T-cell (primary cell): ENCODE measurements at regions not wholly inside any gene's neighbourhood (a gene's known extent, or its start where the extent isn't known, plus 50 kb on each side); places are given as distances from the start of the nearest gene placed in this dataset.

Experiments used
- ATAC-seq, 4 experiments: fragments of 200-7000 bp in 3 of 4; fragments of 150-1000 bp in 1 of 4; cut with Tn5 transposase; replicated peaks in 1 of 4; 1 replicate in 3 of 4; 2 replicates in 1 of 4; pipeline ENCODE4 v1.10.0; 2021; ENCODE audit warnings: moderate library complexity in 3 of 4, mild to moderate bottlenecking in 2 of 4, moderate number of reproducible peaks in 1 of 4
- CTCF ChIA-PET, 2 donors: fragments of 300-600 bp; sonication (Branson Sonifier 250); formaldehyde crosslinking; loops; one replicate each; lab custom pipeline; 2022; ENCODE audit warnings: antibody characterized with exemption in 2 of 2; lab: Charles Lee
- POLR2A ChIA-PET, 2 donors: fragments of 300-600 bp; sonication (Branson Sonifier 250); formaldehyde crosslinking; loops; one replicate each; lab custom pipeline; 2022; ENCODE audit warnings: antibody characterized with exemption in 2 of 2; lab: Charles Lee
- DNase-seq, 35 experiments: peaks; one replicate each; pipeline versions ENCODE4 v3.0.0 to v3.0.0-alpha.2; 2013 to 2023
- H3K27ac ChIP-seq: one replicate; pipeline ENCODE4 v1.5.1; 2013; ENCODE audit warnings: low read length
- H3K27me3 ChIP-seq, 2 experiments: replicated peaks in 1 of 2; 1 replicate in 1 of 2; 2 replicates in 1 of 2; pipeline versions ENCODE4 v1.6.1 to v1.7.0; 2013; ENCODE audit warnings: low read length in 1 of 2, mixed read lengths in 1 of 2; ENCODE audit not compliant: control insufficient read depth in 2 of 2, insufficient read depth in 2 of 2; ENCODE audit errors: extremely low read depth in 1 of 2
- H3K36me3 ChIP-seq, 2 donors: 1 replicate in 1 of 2; 2 replicates in 1 of 2; pipeline versions ENCODE4 v1.6.1 to v1.7.0; 2013; ENCODE audit warnings: low read length in 1 of 2; ENCODE audit not compliant: control insufficient read depth in 2 of 2, insufficient read depth in 1 of 2; ENCODE audit errors: extremely low read depth in 1 of 2
- H3K4me1 ChIP-seq, 2 experiments: 1 replicate in 1 of 2; 2 replicates in 1 of 2; pipeline versions ENCODE4 v1.6.1 to v1.7.0; 2013; ENCODE audit warnings: low read length in 2 of 2, mixed read lengths in 1 of 2; ENCODE audit not compliant: insufficient read depth in 2 of 2, control insufficient read depth in 1 of 2; ENCODE audit errors: extremely low read depth in 1 of 2
- H3K4me3 ChIP-seq, 2 donors: 1 replicate in 1 of 2; 2 replicates in 1 of 2; pipeline versions ENCODE4 v1.5.1 to v1.7.0; 2013; ENCODE audit warnings: mild to moderate bottlenecking in 2 of 2, low read length in 1 of 2, moderate library complexity in 1 of 2; ENCODE audit not compliant: control insufficient read depth in 1 of 2; ENCODE audit errors: extremely low read depth in 1 of 2
- H3K9me3 ChIP-seq: 2 replicates; pipeline ENCODE4 v1.7.0; 2013
- H3K27ac Mint-ChIP-seq, 2 donors: one replicate each; pipeline ENCODE4 v1.8.0; 2020 to 2021; ENCODE audit warnings: mild to moderate bottlenecking in 2 of 2, mixed read lengths in 2 of 2
- H3K27me3 Mint-ChIP-seq, 2 donors: one replicate each; pipeline ENCODE4 v1.8.0; 2021 to 2022; ENCODE audit warnings: mixed read lengths in 2 of 2
- H3K36me3 Mint-ChIP-seq: one replicate; pipeline ENCODE4 v1.8.0; 2021; ENCODE audit warnings: mixed read lengths
- H3K4me1 Mint-ChIP-seq, 3 donors: one replicate each; pipeline ENCODE4 v1.8.0; 2020 to 2022; ENCODE audit warnings: mixed read lengths in 3 of 3, mild to moderate bottlenecking in 1 of 3
- H3K4me3 Mint-ChIP-seq, 3 donors: one replicate each; pipeline ENCODE4 v1.8.0; 2020 to 2022; ENCODE audit warnings: mild to moderate bottlenecking in 3 of 3, mixed read lengths in 3 of 3, moderate library complexity in 3 of 3
- H3K9me3 Mint-ChIP-seq, 3 donors: one replicate each; pipeline ENCODE4 v1.8.0; 2020 to 2022; ENCODE audit warnings: mixed read lengths in 3 of 3
- WGBS: methylation state at CpG from one replicate; pipeline ENCODE4 v1.1.5; 2013; ENCODE audit warnings: missing lambda C conversion rate; ENCODE audit not compliant: insufficient coverage; 5-methylcytosine and 5-hydroxymethylcytosine counted together

- no peak overlapping the region for H3K4me3 ChIP-seq
- ATAC-seq (no peak), DNase-seq (no peak)
- no peaks in the 10 kb centered on the region for H3K4me1 Mint-ChIP-seq
- H3K27me3 ChIP-seq, result no peaks in the 10 kb centered on the region
- no peaks in the 10 kb centered on the region for H3K36me3 Mint-ChIP-seq
- no peaks in the 10 kb centered on the region for H3K4me1 ChIP-seq
- POLR2A ChIA-PET, result interaction anchor here in 1 of 2 donors (0.6 kb wide), 1 partner anchor 177 kb away, joined by 3 read pairs; no protein-coding TSS in a partner anchor
- no peaks in the 10 kb centered on the region for H3K9me3 ChIP-seq
- no peaks in the 10 kb centered on the region for H3K36me3 ChIP-seq
- H3K27ac Mint-ChIP-seq, result no peak overlapping the region
- no peaks in the 10 kb centered on the region for H3K27me3 Mint-ChIP-seq
- WGBS, result no CpG with 5 or more reads among the region's 2 CpGs
- no peak overlapping the region for H3K27ac ChIP-seq
- H3K9me3 Mint-ChIP-seq, result peaks cover 0 to 3% (median 0%) of the 10 kb centered on the region in 3 donors
- H3K4me3 Mint-ChIP-seq, result no peak overlapping the region
- CTCF ChIA-PET, result no interaction called here
These were observed 221.2 kb downstream of the NKX6-1 start for GRCh38 chr4:84277923-84278322.

GRCh38 chr4:84276752-84277151 lies 222.3 kb downstream of the NKX6-1 start:
- CTCF ChIA-PET, result no interaction called here
- Histone ChIP-seq H3K9me3 (no peaks in the 10 kb centered on the region), H3K4me1 (no peaks in the 10 kb centered on the region), H3K27me3 (no peaks in the 10 kb centered on the region), H3K36me3 (no peaks in the 10 kb centered on the region), H3K4me3 (no peak overlapping the region), H3K27ac (no peak overlapping the region)
- H3K4me1 Mint-ChIP-seq, result no peaks in the 10 kb centered on the region
- ATAC-seq (no peak), DNase-seq (no peak)
- peaks cover 0 to 3% of the 10 kb centered on the region in 2 donors for H3K27me3 Mint-ChIP-seq
- WGBS, result no CpG with 5 or more reads among the region's 1 CpG
- H3K9me3 Mint-ChIP-seq, result peaks cover 0 to 3% (median 0%) of the 10 kb centered on the region in 3 donors
- H3K36me3 Mint-ChIP-seq, result no peaks in the 10 kb centered on the region
- no peak overlapping the region for H3K27ac Mint-ChIP-seq
- POLR2A ChIA-PET, result no interaction called here
- no peak overlapping the region for H3K4me3 Mint-ChIP-seq

DNA sequence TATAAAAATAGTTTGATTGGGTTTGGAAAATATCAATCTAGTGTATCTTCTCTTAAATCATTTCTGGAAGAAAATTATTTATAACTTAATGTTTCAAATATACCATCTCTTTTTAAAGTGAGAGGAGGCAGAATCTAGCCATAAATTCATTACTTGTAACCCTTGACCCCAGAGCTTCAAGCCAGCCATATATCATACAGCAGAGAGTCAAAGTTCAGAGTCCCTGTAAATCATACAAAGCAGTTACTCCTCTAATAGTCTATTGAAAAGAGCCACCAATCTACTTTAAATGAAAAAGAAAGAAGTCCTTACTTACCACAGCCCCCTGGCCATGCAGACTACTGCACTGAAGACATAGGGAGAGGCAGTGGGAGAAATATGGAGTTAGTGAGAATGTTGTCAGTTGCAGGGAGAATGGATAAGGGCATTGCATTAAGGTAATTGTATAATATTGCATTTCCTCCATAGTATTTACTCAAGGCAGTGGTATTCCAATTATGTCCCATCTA lies 229.5 kb downstream of the NKX6-1 start:
- no peaks in the 10 kb centered on the region for H3K9me3 ChIP-seq
- H3K27ac ChIP-seq, result no peak overlapping the region
- no peak overlapping the region for H3K4me3 ChIP-seq
- H3K27me3 Mint-ChIP-seq, result peaks cover 0 to 3% of the 10 kb centered on the region in 2 donors
- peaks cover 0 to 4% (median 0%) of the 10 kb centered on the region in 3 donors for H3K9me3 Mint-ChIP-seq
- no peak overlapping the region for H3K27ac Mint-ChIP-seq
- POLR2A ChIA-PET, result no interaction called here
- ATAC-seq (no peak), DNase-seq (no peak)
- CTCF ChIA-PET, result no interaction called here
- no peak overlapping the region for H3K4me3 Mint-ChIP-seq
- H3K36me3 Mint-ChIP-seq, result no peaks in the 10 kb centered on the region
- H3K4me1 Mint-ChIP-seq, result no peaks in the 10 kb centered on the region
- H3K27me3 ChIP-seq, result no peaks in the 10 kb centered on the region
- H3K4me1 ChIP-seq, result no peaks in the 10 kb centered on the region
- H3K36me3 ChIP-seq, result no peaks in the 10 kb centered on the region

- H3K4me3 Mint-ChIP-seq, result no peak overlapping the region
- Histone ChIP-seq H3K4me1 (no peaks in the 10 kb centered on the region), H3K36me3 (no peaks in the 10 kb centered on the region), H3K27ac (no peak overlapping the region), H3K4me3 (no peak overlapping the region), H3K27me3 (no peaks in the 10 kb centered on the region), H3K9me3 (no peaks in the 10 kb centered on the region)
- DNase-seq, result no peak
- ChIA-PET POLR2A (no interaction called here), CTCF (no interaction called here)
- H3K36me3 Mint-ChIP-seq, result no peaks in the 10 kb centered on the region
- no peak overlapping the region for H3K27ac Mint-ChIP-seq
- ATAC-seq, result no peak
- H3K27me3 Mint-ChIP-seq, result no peaks in the 10 kb centered on the region
- peaks cover 15 to 23% (median 17%) of the 10 kb centered on the region in 3 donors for H3K9me3 Mint-ChIP-seq
- H3K4me1 Mint-ChIP-seq, result no peaks in the 10 kb centered on the region
These were observed 234.4 kb downstream of the NKX6-1 start for GRCh38 chr4:84264652-84265051.

DNA sequence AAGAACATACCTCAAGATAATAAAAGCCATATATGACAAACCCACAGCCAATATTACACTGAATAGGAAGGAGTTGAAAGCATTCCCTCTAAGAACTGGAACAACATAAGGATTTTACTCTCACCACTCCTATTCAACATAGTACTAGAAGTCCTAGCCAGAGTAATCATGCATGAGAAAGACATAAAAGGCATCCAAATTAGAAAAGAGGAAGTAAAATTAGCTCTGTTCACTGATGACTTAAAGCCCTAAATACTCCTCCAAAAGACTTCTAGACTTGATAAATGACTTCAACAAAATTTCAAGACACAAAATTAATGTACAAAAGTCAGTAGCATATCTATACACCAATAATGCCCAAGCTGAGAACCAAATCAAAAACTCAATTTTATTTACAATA lies 235.7 kb downstream of the NKX6-1 start:
- no peak for DNase-seq
- CTCF ChIA-PET, result interaction anchor here in 1 of 2 donors (0.7 kb wide), 1 partner anchor 365 kb away, joined by 5 read pairs; no protein-coding TSS in a partner anchor
- H3K9me3 ChIP-seq, result peaks cover under 1% of the 10 kb centered on the region
- H3K36me3 Mint-ChIP-seq, result no peaks in the 10 kb centered on the region
- no peak for ATAC-seq
- no peaks in the 10 kb centered on the region for H3K4me1 Mint-ChIP-seq
- peaks cover 20 to 32% (median 21%) of the 10 kb centered on the region in 3 donors for H3K9me3 Mint-ChIP-seq
- H3K27me3 ChIP-seq, result no peaks in the 10 kb centered on the region
- H3K27me3 Mint-ChIP-seq, result no peaks in the 10 kb centered on the region
- no peak overlapping the region for H3K4me3 Mint-ChIP-seq
- H3K4me3 ChIP-seq, result no peak overlapping the region
- H3K27ac Mint-ChIP-seq, result no peak overlapping the region
- no peaks in the 10 kb centered on the region for H3K36me3 ChIP-seq
- H3K27ac ChIP-seq, result no peak overlapping the region
- H3K4me1 ChIP-seq, result no peaks in the 10 kb centered on the region
- POLR2A ChIA-PET, result no interaction called here

DNA sequence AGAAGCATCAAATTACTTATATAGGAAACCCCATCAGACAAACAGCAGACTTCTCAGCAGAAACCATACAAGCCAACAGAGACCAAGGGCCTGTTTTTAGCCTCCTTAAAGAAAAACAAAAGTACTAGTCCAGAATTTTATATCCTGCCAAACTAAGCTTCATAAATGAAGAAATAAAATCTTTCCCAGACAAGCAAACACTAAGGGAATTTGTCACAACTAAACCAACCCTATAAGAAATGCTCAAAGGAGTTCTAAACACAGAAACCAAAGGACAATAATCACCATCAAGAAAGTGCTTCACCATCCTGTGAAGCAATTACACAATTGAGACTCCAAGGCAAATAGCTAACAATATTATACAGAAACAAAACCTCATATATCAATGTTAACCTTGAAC lies 238.6 kb downstream of the NKX6-1 start:
- ChIA-PET CTCF (interaction anchor here in 1 of 2 donors (0.6 kb wide), 1 partner anchor 671 kb away, joined by 5 read pairs; no protein-coding TSS in a partner anchor), POLR2A (no interaction called here)
- H3K4me1 ChIP-seq, result no peaks in the 10 kb centered on the region
- H3K27me3 ChIP-seq, result no peaks in the 10 kb centered on the region
- no peak overlapping the region for H3K4me3 Mint-ChIP-seq
- DNase-seq (no peak), ATAC-seq (no peak)
- no peaks in the 10 kb centered on the region for H3K36me3 Mint-ChIP-seq
- H3K9me3 Mint-ChIP-seq, result peaks cover 20 to 34% (median 21%) of the 10 kb centered on the region in 3 donors
- H3K27ac Mint-ChIP-seq, result no peak overlapping the region
- no peak overlapping the region for H3K4me3 ChIP-seq
- H3K4me1 Mint-ChIP-seq, result no peaks in the 10 kb centered on the region
- H3K27me3 Mint-ChIP-seq, result no peaks in the 10 kb centered on the region
- H3K36me3 ChIP-seq, result no peaks in the 10 kb centered on the region
- H3K9me3 ChIP-seq, result peaks cover 2% of the 10 kb centered on the region
- no peak overlapping the region for H3K27ac ChIP-seq
